NB4 (cell line): ENCODE measurements at regions not wholly inside any gene's neighbourhood (a gene's known extent, or its start where the extent isn't known, plus 50 kb on each side); places are given as distances from the start of the nearest gene placed in this dataset.

Source experiments
- DNase-seq: peaks from one replicate; pipeline ENCODE4 v3.0.0; 2010; ENCODE audit warnings: low read depth
- H3K4me3 ChIP-seq: one replicate; pipeline ENCODE4 v1.5.1; 2011; ENCODE audit warnings: mild to moderate bottlenecking, low read depth, low read length, moderate library complexity
- MYC ChIP-seq: IDR thresholded peaks from 2 replicates; pipeline ENCODE4 v1.6.1; 2011; ENCODE audit warnings: low read depth, low read length
- POLR2A ChIP-seq: IDR thresholded peaks from 2 replicates; pipeline ENCODE4 v1.6.1; 2011; ENCODE audit warnings: mild to moderate bottlenecking; ENCODE audit not compliant: insufficient read length; ENCODE audit errors: extremely low read depth
- TF ChIP-seq, protein P1 (sequence below): IDR thresholded peaks from one replicate; pipeline ENCODE4 v1.5.1; 2012; ENCODE audit warnings: low read depth, low read length
- TF ChIP-seq, protein P2 (sequence below): IDR thresholded peaks from 2 replicates; pipeline ENCODE4 v1.6.1; 2011; ENCODE audit warnings: low read depth, low read length

DNA sequence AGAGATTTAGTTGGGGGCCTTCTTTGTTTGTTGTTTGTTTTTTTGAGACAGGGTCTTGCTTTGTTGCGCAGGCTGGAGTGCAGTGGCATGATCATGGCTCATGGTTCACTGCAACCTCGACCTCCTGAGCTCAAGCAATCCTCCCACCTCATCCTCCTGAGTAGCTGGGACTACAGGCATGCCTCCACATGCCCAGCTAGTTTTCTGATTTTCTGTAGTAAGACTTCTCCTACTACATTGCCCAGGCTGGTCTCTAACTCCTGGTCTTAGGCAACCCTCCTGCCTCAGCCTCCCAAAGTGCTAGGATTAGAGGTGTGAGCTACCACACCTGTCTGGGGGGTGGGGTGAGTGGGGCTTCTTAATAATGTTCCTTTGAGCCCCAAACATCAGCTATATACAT lies 148.3 kb upstream of the ADAMTS9 start:
- DNase-seq, result no peak
- TF ChIP-seq POLR2A, result no peak
- no peak for TF ChIP-seq MYC
- TF ChIP-seq, protein P1, sequence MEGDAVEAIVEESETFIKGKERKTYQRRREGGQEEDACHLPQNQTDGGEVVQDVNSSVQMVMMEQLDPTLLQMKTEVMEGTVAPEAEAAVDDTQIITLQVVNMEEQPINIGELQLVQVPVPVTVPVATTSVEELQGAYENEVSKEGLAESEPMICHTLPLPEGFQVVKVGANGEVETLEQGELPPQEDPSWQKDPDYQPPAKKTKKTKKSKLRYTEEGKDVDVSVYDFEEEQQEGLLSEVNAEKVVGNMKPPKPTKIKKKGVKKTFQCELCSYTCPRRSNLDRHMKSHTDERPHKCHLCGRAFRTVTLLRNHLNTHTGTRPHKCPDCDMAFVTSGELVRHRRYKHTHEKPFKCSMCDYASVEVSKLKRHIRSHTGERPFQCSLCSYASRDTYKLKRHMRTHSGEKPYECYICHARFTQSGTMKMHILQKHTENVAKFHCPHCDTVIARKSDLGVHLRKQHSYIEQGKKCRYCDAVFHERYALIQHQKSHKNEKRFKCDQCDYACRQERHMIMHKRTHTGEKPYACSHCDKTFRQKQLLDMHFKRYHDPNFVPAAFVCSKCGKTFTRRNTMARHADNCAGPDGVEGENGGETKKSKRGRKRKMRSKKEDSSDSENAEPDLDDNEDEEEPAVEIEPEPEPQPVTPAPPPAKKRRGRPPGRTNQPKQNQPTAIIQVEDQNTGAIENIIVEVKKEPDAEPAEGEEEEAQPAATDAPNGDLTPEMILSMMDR, result no peak
- TF ChIP-seq, protein P2, sequence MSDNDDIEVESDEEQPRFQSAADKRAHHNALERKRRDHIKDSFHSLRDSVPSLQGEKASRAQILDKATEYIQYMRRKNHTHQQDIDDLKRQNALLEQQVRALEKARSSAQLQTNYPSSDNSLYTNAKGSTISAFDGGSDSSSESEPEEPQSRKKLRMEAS, result no peak
- H3K4me3 ChIP-seq, result no peak overlapping the region

DNA sequence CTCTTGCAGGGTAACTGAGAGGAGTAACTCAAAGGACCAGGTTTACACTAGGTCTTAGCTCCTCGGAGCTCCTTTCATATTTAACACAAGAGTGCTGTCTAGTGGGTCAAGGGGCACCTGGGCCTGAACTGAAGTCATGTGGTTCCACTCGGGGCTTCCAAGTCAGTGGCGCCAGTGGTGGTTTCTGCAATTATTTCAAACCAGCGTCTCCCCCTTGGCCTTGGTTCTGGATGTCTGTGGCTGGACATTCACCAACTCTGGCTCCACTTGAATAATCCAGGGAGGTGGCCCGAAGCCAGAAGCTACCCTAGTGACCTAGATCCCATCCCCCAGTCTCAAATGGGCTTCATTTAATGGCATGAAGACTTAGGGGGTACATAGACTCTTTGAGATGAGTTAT lies 144.3 kb upstream of the ADAMTS9 start:
- TF ChIP-seq MYC, result no peak

DNA sequence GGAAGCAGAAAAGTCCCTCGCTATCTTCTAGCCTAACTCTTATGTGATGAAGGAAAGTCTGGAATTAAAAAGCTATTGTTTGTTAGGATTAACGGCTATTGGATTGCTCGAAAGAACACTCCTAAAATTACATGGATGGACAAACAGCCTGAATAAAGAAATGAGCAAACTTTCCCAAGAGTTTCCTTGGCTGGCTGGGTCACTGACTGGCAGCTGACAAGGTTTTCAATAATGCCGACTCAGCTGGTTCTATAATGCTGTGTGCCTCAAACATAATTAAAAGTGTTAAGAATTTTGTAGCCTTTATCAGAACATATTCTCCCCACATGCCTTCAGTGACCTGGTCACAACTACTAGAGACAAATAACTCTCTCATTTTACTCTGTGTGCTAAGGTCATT lies 142.9 kb upstream of the ADAMTS9 start:
- H3K4me3 ChIP-seq, result no peak overlapping the region
- no peak for DNase-seq
- no peak for TF ChIP-seq MYC
- TF ChIP-seq, protein P2, result no peak
- TF ChIP-seq, protein P1, result no peak
- no peak for TF ChIP-seq POLR2A

More for the DNA sequence above, 144.3 kb upstream of the ADAMTS9 start:
- no peak overlapping the region for H3K4me3 ChIP-seq
- DNase-seq, result no peak

DNA sequence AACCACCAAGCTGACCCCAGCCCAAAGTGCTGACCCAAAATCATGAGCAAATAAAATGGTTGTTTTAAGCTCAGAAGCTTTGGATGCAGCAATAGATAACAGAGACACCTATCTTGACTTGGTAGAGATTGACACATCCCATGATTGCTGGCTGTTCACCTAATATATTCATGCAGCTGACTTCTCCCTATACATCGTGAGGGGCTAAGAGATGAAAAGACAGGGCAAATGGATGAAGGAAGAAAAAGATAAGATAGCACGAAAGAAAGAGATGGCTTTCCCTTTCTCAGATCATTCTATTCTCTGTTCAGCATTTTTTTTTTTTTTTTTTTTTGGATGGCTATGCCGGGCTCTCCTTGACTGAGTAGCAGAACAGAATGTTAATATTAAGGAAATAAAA lies 141.5 kb upstream of the ADAMTS9 start:
- TF ChIP-seq POLR2A (no peak), MYC (no peak)
- TF ChIP-seq, protein P1, result no peak
- TF ChIP-seq, protein P2, result no peak
- DNase-seq, result no peak
- H3K4me3 ChIP-seq, result no peak overlapping the region

DNA sequence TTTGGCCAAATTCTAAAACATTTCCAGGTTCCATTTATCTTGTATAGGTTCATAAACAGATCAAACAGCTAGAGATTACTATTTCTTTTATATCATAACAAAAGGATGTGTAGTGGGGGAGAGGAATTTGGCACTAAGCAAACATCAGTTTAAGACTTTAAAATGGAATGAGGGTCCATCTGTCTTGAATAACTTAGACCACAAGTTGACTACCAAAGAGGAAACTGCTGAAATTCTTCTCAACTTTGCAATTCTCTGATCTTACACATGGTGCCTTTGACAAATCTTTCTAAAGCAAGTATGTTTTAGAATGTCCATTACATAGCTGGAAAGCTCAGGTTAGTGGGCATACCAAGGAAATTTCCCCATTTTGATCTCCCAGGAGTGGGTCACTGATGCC lies 140.5 kb upstream of the ADAMTS9 start:
- TF ChIP-seq POLR2A (no peak), MYC (no peak)
- TF ChIP-seq, protein P2, result no peak
- TF ChIP-seq, protein P1, result no peak
- H3K4me3 ChIP-seq, result no peak overlapping the region
- DNase-seq, result no peak

DNA sequence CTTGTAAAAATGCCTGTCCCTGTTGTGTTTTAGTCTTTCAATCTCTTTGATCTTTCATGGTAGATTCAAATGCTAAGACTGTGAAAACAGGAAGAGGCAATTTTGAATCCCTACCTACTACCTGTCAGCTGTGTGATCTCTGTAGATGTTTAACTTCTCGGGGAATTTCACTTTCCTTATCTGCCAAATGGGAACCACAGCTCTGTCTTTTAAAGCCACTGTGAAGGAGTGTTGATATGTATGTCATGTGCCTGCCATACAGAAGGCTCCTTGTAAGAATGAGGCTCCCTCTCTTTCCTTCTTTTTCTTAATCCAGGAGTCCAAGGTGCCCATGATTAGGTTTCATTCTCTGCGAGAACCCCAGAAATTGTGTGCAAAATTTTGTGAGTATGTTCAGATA lies 139.6 kb upstream of the ADAMTS9 start:
- TF ChIP-seq POLR2A (no peak), MYC (no peak)
- TF ChIP-seq, protein P1, result no peak
- TF ChIP-seq, protein P2, result no peak
- DNase-seq, result no peak
- no peak overlapping the region for H3K4me3 ChIP-seq
